Hippocampal formation (tissue), 2 donors: ENCODE measurements at regions not wholly inside any gene's neighbourhood (a gene's known extent, or its start where the extent isn't known, plus 50 kb on each side); places are given as distances from the start of the nearest gene placed in this dataset.
"Not testable (repeated sequence)": the region's sequence is repeated elsewhere in the genome, so short reads cannot be mapped to it uniquely, and the experiment has no call there.

Experiments
- DNase-seq, 2 donors: peaks; one replicate each; lab custom pipeline; 2025; lab: John Stamatoyannopoulos, UW

DNA sequence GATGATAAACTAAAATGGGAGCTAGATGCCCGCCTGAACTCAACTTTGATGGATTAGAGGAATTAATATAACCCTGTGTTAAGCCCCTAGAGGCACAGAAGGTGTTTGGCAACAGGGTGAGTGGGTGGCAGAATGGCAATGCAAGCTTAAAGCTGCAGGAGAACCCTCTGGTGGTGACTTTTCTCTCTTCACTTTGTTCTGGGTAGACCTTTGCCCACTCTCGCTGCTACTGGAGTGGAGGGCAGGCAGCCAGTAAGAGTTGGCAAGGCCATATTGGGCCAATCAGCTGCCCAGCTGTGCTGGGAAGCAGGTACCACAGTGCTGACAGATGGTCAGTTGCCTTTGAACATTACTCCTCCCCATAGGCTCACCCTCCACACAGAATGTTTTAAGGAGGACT, 468.2 kb downstream of the MMUT start:
- no peak for DNase-seq

- no peak for DNase-seq
Measured at GRCh38 chr6:48990739-48991138, 472.3 kb downstream of the MMUT start.

GRCh38 chr6:48986845-48987244, 476.2 kb downstream of the MMUT start:
- DNase-seq: no peak

DNA sequence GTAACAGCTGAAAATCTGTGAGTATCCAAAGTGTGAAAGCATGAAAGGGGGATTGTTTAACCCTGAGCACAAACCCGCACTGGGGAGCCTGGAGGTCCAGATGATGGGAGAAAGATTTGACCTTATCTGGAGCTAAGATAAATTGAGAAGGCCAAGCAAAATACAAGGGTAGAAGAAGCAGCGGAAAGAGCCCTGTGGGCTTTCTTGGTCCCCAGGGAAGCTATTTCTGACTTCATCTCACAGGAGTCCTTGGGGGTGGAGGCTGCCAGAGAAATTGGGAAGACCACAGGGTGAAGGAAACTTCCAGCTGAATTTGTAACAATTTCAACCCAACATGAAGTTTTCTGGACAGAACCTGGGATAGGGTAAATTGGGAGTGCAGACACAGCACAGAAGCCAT, 476.9 kb downstream of the MMUT start:
- no peak for DNase-seq

DNA sequence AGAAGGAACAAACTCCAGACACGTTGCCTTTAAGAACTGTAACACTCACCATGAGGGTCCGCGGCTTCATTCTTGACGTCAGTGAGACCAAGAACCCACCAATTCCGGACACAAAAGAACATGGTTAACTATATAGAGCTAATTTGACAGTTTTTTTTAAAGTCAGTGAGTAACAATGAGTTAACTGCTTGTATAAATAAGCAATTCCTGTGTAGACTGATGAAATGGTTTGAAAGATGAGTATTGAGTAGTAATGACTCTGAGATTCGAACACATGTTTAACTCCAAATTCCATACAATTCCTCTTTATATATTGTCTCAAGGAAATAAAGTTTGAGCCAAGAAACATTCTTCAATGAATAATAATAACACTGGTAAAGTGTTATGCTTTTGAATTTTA, 478.0 kb downstream of the MMUT start:
- DNase-seq: no peak

DNA sequence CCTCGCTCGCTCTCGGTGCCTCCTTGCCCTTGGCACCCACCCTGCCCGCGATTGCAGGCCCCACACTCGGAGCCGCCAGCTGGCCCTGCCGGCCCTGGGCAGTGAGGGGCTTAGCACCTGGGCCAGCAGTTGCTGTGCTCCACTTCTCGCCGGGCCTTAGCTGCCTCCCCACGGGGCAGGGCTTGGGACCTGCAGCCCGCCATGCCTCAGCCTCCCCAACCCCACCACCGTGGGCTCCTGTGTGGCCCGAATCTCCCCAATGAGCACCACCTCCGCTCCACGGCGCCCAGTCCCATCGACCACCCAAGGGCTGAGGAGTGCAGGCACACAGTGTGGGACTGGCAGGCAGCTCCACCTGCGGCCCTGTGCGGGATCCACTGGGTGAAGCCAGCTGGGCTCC, 479.1 kb downstream of the MMUT start:
- not testable (repeated sequence) for DNase-seq

GRCh38 chr6:48983377-48983776, 479.7 kb downstream of the MMUT start:
- DNase-seq: no peak

- no peak for DNase-seq
Measured at GRCh38 chr6:48979806-48980205, 483.2 kb downstream of the MMUT start.

GRCh38 chr6:48979085-48979484, 484.0 kb downstream of the MMUT start:
- DNase-seq: no peak

- DNase-seq: no peak
Measured at GRCh38 chr6:48978016-48978415, 485.0 kb downstream of the MMUT start.

GRCh38 chr6:48977573-48977972, 485.5 kb downstream of the MMUT start:
- no peak for DNase-seq

DNA sequence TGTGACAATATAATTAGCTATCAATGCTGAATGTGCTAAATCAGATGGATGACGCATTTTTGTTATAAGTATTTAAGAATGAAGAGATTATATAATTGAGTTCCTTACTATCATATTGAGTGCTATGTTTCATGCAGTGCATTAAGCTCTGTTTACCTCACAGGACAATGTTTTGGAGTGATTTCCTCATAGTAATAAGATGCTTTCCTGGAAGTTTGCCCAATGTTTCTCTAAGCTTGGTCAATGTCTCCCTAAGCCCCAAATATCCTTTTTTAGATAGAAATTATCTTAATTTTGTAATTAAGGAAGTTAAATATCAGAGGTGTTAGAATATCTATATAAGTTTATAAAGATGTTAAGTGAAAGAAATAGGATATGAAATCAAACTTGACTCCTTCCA, 489.6 kb downstream of the MMUT start:
- DNase-seq: no peak

DNA sequence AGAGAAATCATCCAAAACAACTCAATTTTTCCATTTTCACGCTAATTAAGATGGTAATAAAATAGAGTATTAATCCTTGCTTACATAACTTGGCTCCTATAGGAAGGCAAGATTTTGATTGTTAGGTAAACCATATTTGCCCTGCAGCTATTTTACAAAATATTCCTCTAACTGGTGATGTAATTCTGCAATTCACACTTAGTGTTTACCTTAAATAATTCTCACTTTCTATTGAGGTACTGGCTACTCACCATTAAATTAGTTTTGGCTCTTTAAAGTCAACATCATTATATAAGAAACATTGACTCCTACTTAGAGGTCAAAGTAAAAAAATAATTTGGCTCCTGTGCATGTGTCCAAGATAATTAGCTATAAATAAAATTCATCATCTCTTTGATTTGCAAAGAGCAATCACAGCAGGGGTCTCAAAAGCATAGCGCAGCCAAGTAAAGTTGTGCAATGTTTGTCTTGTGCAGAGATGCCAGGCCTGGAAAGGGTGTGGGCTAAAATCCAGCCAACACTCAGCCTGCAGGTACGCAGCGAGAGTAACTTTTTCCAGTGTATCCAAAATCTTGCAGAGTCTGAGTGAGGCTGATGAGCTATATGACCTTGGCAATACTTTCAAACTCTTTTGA, 501.2 kb downstream of the MMUT start:
- no peak for DNase-seq

DNA sequence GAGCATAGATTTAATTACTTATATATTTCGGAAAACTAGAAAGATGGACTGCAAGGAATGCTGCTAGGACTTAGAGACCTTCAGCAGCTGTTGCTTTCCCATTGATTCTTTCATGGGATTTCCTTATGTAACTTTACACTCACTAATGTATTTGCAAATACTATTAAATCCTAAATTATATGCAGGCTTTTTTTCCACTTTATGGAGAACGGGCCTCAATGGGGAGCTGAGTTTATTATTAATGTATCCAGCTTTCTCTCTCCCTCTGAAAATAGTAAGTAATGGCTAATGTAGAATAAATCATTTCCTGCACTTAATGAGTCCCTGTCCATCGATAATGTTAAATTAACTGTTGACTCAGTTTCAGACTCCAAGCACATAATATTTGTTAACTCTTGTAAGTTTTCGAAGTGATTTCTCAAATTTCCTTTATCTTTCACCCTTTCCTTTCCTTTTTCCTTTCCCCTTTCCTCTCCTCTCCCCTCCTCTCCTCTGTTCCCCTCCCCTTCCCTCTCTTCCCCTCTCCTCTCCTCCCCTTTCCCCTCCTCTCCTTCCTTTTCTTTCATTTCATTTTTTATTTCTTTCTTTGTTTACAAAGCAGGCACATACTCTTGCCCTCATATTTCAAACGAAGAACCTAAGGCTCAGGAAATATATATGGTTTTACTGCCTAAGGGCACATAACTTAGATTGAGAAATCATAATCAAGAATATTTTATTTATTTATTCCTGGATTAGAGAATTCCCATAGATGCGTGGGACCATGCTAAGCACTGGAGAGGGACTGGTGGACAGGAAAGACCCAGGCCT, 503.6 kb downstream of the MMUT start:
- DNase-seq: no peak

DNA sequence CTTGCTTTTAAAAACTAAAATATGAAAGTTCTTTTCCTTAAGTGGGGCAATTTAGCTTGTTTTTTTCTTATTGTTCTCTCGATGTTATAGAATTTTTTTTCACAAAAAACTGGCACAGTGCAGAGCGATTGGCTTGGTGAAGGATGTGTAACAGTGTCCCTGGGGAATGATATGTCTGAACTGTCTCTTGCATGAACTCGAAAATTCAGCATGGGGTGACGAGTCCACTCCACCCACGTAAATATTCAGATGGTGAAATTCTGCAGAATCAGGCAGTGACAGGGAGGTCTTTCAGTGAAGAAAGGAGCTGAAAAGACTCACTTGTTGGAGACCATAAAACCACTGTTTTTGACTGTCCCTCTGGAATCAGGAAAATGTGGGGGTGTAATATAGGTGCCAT, 505.3 kb downstream of the MMUT start:
- no peak for DNase-seq

GRCh38 chr6:48951917-48952316, 511.1 kb downstream of the MMUT start:
- no peak for DNase-seq

DNA sequence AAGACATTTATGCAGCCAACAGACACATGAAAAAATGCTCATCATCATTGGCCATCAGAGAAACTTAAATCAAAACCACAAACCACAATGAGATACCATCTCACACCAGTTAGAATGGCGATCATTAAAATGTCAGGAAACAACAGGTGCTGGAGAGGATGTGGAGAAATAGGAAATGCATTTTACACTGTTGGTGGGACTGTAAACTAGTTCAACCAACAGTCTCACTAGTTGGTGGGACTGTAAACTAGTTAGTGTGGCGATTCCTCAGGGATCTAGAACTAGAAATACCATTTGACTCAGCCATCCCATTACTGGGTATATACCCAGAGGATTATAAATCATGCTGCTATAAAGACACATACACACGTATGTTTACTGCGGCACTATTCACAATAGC, 518.8 kb downstream of the MMUT start:
- not testable (repeated sequence) for DNase-seq

- no peak for DNase-seq
Measured at GRCh38 chr6:48933136-48933535, 529.9 kb downstream of the MMUT start.

DNA sequence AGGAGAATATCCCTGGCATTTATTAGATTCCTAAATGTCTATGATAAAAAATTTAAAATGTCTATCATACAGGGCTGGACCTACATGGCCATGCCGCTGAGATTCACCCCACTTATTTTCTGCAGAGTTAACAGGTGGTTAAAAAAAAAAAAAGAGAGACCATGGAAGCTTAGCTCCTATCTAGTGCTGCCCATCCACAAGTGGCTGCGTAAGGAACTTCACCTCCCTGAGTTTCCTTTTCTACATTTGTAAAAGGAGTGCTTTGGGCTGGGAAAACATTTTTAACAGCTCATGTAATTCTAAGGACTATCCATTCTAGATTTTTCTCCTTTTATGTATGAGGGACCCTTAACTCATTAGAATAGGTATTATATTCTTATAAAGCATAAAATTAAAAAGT, 534.1 kb downstream of the MMUT start:
- no peak for DNase-seq

DNA sequence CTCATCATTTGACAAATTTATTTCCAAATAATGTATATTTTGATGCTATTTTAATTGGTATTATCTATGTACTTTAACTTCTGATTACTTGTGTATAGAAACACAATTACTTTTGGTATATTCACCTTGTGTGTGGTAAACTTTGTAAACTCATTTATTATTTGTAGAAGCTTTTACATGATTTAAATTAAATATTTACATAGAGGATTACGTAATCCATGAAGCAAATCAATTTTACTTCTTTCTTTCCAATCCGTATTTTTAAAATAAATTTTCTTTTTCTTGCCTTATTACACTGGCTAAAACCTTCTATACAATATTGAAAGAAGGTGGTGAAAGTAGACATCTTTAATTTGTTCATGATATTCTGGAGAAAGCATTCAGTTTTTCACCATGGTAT, 540.2 kb downstream of the MMUT start:
- DNase-seq: no peak

GRCh38 chr6:48919555-48919954, 543.5 kb downstream of the MMUT start:
- no peak for DNase-seq

GRCh38 chr6:48917233-48917632, 545.8 kb downstream of the MMUT start:
- DNase-seq: no peak

- DNase-seq: no peak
Measured at GRCh38 chr6:48916607-48917006, 546.4 kb downstream of the MMUT start.

- DNase-seq: no peak
Measured at GRCh38 chr6:48915591-48915990, 547.5 kb downstream of the MMUT start.
